ENCODE measurements at regions not wholly inside any gene's neighbourhood (a gene's known extent, or its start where the extent isn't known, plus 50 kb on each side); places are given as distances from the start of the nearest gene placed in this dataset.

DNA sequence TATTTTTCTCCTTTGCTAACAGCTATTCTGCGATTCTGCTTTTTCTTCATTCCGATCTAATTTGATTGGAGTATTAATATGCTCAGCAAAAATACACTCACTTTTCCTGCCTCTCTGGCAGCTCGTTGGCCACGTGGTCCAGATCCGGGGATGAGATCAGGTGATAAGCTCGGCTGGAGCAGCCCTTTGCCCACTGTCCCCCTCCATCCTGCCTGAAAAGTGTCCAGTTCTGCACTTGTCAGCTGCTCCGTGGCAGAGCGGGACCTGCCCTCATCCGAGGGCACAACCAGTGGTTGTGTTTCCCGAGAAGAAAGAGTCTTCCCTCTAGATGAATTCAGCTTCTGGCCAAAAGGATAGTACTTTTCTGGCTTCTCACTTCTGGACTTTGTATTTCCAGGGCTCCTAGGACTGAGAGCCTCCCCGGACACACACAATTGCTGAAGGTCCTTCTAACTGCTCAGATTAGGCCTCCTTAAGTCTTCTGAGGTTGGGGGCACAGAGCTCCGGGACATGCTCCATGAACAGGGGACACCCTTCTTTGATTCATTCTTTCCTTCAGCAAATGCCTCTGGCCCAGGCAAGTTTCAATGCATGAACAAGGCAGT, 103.9 kb upstream of the ALDH1A3 start:
- H3K4me1 Mint-ChIP-seq (ENCODE audit: low read depth) = no peaks in the 10 kb centered on the region
- no peaks in the 10 kb centered on the region for H3K36me3 Mint-ChIP-seq (ENCODE audit: insufficient read depth)
- no peak overlapping the region for H3K4me3 Mint-ChIP-seq
- peaks cover 9% of the 10 kb centered on the region for H3K27me3 Mint-ChIP-seq (ENCODE audit: low read depth)
- no peaks in the 10 kb centered on the region for H3K9me3 Mint-ChIP-seq
- ATAC-seq (no peak), DNase-seq (no peak)

DNA sequence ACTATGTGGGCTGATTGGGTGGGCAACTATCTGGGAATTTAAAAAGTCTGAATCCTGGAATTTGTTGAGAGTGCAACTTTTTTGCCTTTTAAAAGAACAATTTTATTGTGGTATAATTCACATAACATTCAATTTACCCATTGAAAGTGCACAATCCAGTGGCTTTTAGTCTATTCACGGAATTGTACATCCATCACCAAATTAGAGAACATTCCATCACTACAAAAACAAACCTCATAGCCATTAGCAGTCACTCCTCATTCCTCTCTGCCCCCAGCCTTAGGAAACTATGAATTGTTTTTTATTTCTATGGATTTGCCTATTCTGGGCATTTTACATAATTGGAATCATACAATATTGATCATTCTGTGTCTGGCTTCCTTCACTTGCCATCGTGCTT, 101.8 kb upstream of the ALDH1A3 start:
- DNase-seq = no peak
- Mint-ChIP-seq H3K27me3 (ENCODE audit: low read depth) (peaks cover 9% of the 10 kb centered on the region), H3K36me3 (ENCODE audit: insufficient read depth) (no peaks in the 10 kb centered on the region), H3K4me3 (no peak overlapping the region), H3K4me1 (ENCODE audit: low read depth) (no peaks in the 10 kb centered on the region), H3K9me3 (no peaks in the 10 kb centered on the region)
- ATAC-seq = no peak

DNA sequence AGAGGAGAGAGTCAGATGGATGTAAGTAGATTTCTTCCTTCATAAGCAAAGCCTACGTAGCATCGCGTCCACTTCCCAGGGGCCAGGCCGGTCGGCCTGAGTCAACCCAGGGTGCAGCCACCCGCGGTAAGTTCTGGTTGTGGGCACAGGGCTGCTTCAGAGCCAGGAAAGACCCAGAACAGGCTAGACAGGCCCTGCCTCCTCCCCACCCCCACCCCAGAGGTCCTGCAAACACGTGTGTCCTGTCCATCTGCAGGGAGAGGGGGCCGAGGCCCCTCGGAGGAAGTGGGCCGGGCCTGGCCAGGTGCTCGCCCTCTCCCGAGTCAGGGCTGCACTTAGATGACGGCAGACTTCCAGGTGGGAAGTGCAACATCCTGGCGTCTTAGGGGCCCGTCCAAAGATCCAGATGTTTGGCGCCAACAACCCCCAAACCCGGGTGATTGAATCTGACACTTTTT, 100.8 kb upstream of the ALDH1A3 start:
- DNase-seq (no peak), ATAC-seq (no peak)
- Mint-ChIP-seq H3K27me3 (ENCODE audit: low read depth) (peaks cover 7% of the 10 kb centered on the region), H3K9me3 (no peaks in the 10 kb centered on the region), H3K4me3 (no peak overlapping the region), H3K36me3 (ENCODE audit: insufficient read depth) (no peaks in the 10 kb centered on the region), H3K4me1 (ENCODE audit: low read depth) (no peaks in the 10 kb centered on the region)

DNA sequence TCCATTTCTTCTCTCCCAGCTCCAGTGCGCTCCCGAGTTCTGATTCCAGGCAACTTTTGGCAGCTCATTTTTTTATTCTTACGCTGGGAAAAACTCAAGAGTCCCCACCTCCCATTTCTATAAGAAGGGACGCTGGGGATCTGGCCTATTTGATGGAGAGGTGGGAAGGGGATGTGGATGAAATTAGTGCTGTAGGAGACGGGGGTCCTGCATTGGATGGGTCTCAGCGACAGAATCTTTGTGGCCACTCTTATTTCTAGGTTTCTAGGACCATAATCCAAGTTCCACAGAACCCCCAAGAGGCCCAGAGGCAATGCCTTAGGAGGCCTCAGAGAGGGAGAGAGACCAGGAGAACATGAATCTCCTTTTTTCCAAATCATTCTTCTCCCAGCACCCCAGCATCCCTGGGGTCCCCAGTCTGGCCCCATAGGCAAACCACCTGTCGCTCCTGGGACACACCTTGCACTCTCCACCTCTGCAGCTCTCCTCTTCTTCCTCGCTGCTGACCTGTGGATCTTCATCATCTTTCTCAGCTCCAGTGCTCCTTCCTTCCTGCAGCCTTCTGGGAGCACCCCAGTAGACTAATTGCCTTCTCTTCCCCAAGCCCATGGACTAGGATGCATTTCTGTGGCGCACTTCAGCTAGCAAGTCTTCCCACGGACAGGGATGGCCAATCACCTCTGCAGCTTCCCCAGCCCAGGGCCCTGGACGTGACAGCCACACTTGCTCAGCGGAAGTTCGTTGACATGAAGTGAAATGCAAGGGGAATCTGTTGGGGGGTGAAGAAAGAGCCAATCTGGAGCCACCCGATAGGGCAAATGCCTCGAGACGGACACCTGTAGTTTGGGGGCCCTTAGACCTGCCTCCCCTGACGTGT, 100.1 kb upstream of the ALDH1A3 start:
- Mint-ChIP-seq H3K36me3 (ENCODE audit: insufficient read depth) (no peaks in the 10 kb centered on the region), H3K4me3 (no peak overlapping the region), H3K4me1 (ENCODE audit: low read depth) (no peaks in the 10 kb centered on the region), H3K9me3 (no peaks in the 10 kb centered on the region), H3K27me3 (ENCODE audit: low read depth) (peaks cover 7% of the 10 kb centered on the region)
- no peak for DNase-seq
- no peak for ATAC-seq

DNA sequence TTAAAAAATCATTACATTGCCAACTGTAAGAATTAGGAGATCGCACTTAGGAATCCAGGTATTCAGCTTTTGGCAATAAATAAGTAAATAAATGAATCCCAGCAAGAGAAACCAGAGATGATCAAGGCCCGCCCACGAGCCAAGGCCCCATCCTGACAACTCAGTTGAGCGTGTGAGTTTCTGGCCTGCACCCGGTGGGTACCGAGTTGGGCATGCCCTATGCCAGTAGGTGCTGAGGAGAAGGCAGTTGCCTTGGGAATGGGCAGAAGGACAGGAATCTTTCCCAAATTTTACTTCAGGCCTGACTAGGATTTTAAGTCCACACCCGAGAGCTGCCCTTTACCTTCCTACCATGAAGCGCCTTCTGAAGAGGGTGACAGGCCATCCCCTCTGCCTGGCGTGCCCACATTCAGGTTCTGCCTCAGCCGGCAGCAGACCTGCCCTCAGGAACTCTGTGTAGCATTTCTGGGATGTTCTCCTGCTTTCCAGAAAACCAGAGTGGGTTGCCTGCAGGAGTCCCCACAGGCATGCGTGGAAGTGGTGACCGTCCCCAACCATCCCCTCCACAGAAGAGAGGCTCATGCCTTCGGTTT, 99.3 kb upstream of the ALDH1A3 start:
- Mint-ChIP-seq H3K9me3 (no peaks in the 10 kb centered on the region), H3K4me3 (no peak overlapping the region), H3K27me3 (ENCODE audit: low read depth) (peaks cover 7% of the 10 kb centered on the region), H3K36me3 (ENCODE audit: insufficient read depth) (no peaks in the 10 kb centered on the region), H3K4me1 (ENCODE audit: low read depth) (no peaks in the 10 kb centered on the region)
- ATAC-seq (no peak), DNase-seq (no peak)

DNA sequence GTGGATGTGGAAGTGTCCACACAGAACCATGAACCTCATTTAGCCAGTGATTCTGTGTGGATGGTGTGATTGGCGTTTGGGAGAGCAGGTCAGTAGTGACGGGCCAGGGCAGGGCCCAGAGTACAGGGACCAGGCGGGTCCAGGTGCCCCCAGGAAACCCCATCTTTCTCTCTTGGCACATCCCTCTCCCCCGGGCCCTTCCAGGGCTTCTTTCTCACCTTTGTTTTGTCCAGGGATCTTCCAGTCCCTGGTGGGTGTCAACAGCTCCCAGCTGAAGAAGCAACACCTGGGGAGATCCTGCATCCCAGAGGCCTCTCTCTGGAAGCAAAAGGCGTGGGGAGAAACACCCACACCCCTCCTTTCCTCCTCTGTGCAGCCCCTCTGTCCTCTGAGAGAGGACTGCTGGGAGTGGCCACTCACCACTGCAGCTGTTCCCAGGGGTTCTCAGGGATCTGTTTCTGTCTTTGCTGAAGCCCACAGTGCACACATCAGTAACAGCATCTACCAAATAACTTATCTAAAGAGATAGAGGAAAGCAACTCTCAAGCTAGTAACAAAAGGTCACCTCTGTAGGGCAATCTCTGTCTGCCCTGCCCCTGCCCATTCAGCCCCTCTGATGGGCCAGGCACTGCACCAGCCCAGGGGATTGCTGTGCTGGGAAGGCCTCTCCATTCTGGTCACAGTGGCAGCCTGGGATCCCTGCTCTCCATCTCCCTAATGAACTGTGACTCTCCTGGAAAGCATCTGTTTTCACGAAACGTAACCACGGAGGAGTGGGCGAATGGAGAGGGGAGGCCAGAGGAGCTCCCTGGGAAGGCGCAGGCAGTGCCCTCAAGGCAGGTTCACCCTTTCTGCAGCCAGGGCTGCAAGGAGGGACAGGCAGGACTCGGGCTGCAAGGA, 98.3 kb upstream of the ALDH1A3 start:
- Mint-ChIP-seq H3K4me3 (no peak overlapping the region), H3K4me1 (ENCODE audit: low read depth) (no peaks in the 10 kb centered on the region), H3K27me3 (ENCODE audit: low read depth) (peaks cover 7% of the 10 kb centered on the region), H3K36me3 (ENCODE audit: insufficient read depth) (no peaks in the 10 kb centered on the region), H3K9me3 (no peaks in the 10 kb centered on the region)
- no peak for DNase-seq
- no peak for ATAC-seq

DNA sequence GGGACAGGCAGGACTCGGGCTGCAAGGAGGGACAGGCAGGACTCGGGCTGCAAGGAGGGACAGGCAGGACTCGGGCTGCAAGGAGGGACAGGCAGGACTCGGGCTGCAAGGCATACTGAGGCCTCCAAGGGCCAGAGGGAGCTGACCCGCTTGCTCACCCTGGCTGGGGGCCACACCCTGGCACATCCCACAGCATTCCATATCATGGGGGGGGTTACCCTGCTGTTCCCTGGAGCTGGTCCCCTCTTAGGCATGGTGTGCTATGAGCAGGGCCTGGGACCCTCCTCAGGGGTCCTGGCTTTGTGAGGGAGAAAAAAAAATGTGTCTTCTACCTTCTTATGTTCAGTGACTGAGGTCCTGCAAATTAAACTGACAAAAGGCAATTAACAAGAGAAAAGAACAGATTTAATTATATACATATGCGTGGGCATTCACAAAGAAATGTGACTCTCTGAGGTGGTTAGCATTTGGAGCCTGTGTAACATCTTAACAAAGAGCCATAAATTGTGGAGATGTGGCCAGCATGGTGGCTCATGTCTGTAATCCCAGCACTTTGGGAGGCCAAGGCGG, 97.6 kb upstream of the ALDH1A3 start:
- no peaks in the 10 kb centered on the region for H3K36me3 Mint-ChIP-seq (ENCODE audit: insufficient read depth)
- H3K27me3 Mint-ChIP-seq (ENCODE audit: low read depth) = peaks cover 7% of the 10 kb centered on the region
- H3K9me3 Mint-ChIP-seq = no peaks in the 10 kb centered on the region
- H3K4me1 Mint-ChIP-seq (ENCODE audit: low read depth) = no peaks in the 10 kb centered on the region
- DNase-seq = no peak
- H3K4me3 Mint-ChIP-seq = no peak overlapping the region
- ATAC-seq = no peak

DNA sequence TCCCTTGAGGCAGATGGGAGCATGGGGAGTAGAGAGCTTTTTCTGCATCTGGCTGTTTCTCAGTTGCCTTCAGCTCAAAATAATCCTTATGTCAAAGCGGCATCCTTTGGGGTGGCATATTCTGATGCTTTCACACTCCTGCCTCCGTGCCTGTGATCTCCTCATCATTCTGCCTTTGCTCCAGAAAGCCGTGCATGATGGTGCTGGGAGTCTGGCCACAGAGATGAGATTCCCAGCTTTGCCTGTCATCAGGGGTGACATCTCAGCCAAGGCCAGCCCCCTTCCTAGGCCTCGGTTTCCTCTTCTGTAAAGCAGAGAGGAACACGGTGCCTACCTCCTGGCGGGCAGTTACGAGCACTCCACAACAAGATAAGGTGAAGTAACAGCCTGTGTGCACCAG, 96.3 kb upstream of the ALDH1A3 start:
- DNase-seq = no peak
- Mint-ChIP-seq H3K27me3 (ENCODE audit: low read depth) (peaks cover 7% of the 10 kb centered on the region), H3K4me1 (ENCODE audit: low read depth) (no peaks in the 10 kb centered on the region), H3K4me3 (no peak overlapping the region), H3K9me3 (no peaks in the 10 kb centered on the region), H3K36me3 (ENCODE audit: insufficient read depth) (no peaks in the 10 kb centered on the region)
- ATAC-seq = no peak

DNA sequence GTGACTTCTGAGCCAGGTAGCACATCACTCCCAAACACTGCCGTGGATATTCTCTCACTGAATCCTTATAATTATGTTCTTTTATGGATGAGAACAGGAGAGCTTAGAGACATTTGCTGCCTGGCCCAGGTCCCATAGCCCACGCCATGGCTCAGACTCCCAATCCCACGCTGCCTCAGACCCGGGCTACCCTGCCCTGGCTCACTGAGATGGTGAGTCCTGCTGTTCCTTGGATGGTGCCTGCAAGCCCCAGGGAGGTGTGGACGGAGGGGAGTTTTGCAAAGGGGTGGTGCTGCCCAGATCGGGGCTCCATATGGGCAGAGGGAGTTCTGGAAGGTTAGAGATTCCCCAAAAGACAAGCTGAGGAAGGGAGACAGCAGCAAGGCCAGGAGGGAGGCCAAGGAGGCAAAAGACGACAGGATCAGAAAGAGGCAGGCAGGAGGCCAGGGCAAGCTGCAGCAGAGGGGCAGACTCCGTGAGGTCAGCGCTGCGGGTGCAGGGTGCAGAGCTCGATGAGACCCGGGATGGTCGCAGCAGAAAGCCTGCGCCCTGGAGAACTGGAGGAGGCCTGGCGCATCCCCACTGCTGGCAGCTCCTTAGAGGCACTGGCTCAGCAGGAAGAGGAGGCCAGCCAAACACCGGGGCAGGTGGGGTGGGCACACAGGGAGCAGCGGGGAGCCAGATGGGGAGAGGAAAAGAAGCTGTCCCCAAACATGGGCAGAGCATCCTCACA, 95.7 kb upstream of the ALDH1A3 start:
- no peak for DNase-seq
- H3K27me3 Mint-ChIP-seq (ENCODE audit: low read depth) = peaks cover 7% of the 10 kb centered on the region
- H3K9me3 Mint-ChIP-seq = no peaks in the 10 kb centered on the region
- H3K4me3 Mint-ChIP-seq = no peak overlapping the region
- H3K4me1 Mint-ChIP-seq (ENCODE audit: low read depth) = no peaks in the 10 kb centered on the region
- no peak for ATAC-seq
- H3K36me3 Mint-ChIP-seq (ENCODE audit: insufficient read depth) = no peaks in the 10 kb centered on the region

DNA sequence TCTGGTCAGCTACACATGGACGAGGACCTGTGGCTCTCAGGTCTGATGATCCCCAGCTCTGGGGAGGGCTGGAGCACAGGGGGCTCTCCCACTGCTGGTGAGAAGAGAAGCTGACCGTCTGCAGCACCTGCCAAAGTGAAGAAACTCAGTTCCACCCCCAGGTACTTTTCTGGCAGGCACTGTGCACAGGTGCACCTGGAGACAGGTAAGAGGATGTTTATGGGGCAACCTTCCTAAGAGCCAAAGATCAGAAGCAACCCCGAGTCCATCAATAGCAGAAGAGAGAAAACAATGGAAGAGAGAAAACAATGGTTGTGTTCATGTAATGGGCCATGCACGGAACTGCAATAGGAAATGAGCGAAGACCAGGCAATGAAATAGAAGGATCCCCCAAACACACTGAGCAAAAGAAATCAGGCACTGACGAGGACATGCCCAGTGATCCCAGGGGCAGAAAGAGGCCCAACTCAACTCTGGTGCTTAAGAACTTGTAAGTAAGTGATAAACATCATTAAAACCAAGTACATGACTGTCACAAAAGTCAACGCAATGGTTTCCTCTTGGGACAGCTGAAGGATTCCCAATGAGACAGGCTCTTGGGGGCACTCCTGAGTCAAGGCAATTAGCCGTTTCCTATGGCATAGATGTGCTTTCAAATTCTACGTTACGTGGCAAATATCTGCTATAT, 95.0 kb upstream of the ALDH1A3 start:
- Mint-ChIP-seq H3K4me3 (no peak overlapping the region), H3K36me3 (ENCODE audit: insufficient read depth) (no peaks in the 10 kb centered on the region), H3K4me1 (ENCODE audit: low read depth) (no peaks in the 10 kb centered on the region), H3K27me3 (ENCODE audit: low read depth) (peaks cover 5% of the 10 kb centered on the region), H3K9me3 (no peaks in the 10 kb centered on the region)
- no peak for ATAC-seq
- DNase-seq = no peak

DNA sequence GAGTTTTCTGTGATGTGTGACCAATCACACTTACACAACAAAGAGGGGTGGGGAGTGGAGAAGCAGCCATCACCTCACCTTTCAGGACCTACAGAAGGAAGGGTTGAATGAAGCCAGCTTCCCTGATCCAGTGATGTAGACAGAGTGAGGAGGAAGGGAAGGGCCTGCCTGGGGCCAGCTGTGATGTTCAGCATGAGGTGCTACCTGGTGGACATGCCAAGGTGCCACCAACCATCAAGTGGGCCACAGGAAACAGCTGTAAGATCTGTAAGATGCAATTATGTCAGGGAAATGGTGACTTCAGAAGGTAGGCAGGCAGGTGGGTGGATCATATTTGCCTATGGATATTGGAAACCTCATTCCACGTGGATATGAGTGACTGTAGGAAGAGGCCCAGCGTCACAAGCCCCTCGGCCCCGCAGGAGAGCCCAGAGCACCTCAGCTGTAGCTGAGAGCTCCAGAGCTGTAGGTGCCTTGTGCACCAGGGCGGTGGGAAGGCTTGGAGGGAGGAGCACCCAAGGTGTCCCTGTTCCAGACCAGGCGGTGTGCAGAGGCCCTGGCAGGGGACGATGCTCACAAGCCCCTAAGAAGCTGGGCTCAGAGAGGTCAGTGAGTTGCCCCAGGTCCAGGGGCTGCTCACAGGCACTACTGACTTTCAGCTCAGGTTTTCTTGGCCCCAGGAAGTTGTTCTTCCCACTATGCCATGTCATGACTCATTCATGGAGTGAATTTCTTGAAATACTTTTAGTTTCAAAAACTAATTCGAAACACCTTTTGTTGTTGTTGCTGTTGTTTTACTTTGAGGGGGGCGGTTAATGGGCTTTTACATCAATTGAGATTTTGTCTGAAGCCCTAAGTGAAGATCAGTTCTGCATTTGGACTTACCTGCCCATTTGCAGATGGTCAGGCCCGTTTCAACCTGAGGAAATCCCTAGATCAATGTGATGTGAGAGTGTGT, 94.2 kb upstream of the ALDH1A3 start:
- Mint-ChIP-seq H3K9me3 (no peaks in the 10 kb centered on the region), H3K4me3 (no peak overlapping the region), H3K36me3 (ENCODE audit: insufficient read depth) (no peaks in the 10 kb centered on the region), H3K4me1 (ENCODE audit: low read depth) (no peaks in the 10 kb centered on the region), H3K27me3 (ENCODE audit: low read depth) (peaks cover 5% of the 10 kb centered on the region)
- ATAC-seq (no peak), DNase-seq (no peak)

DNA sequence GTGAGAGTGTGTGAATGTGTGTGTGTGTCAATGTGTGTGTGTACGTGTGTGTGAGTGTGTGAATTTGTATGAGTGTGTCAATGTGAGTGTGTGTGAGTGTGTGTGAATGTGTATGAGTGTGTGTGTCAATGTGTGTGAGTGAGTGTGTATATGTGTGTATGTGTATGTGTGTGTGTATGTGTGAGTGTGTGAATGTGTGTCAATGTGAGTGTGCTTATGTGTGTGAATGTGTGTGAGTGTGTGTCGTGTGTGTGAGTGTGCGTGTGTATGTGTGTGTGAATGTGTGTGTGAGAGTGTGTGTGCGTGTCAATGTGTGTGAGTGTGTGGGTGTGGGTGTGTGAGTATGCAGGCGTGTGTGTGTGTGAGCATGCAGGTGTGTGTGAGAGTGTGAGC, 93.5 kb upstream of the ALDH1A3 start:
- DNase-seq (no peak), ATAC-seq (no peak)
- Mint-ChIP-seq H3K4me3 (no peak overlapping the region), H3K4me1 (ENCODE audit: low read depth) (no peaks in the 10 kb centered on the region), H3K9me3 (no peaks in the 10 kb centered on the region), H3K27me3 (ENCODE audit: low read depth) (peaks cover 8% of the 10 kb centered on the region), H3K36me3 (ENCODE audit: insufficient read depth) (no peaks in the 10 kb centered on the region)
